A549 (cell line): ENCODE measurements at regions not wholly inside any gene's neighbourhood (a gene's known extent, or its start where the extent isn't known, plus 50 kb on each side); places are given as distances from the start of the nearest gene placed in this dataset.

Experiments used
- CBX8 ChIP-seq: fragments of 200-600 bp; sonication (generic); IDR thresholded peaks from 2 replicates; pipeline ENCODE4 v1.6.1; 2016
- EP300 ChIP-seq, 2 experiments: fragments of >200 bp; sonication (Bioruptor Twin); formaldehyde crosslinking; IDR thresholded peaks; 2 replicates in 1 of 2; 3 replicates in 1 of 2; pipeline ENCODE4 v1.6.1; 2016 to 2017
- FOSL2 ChIP-seq, 2 experiments: fragments of 450-650 bp in 1 of 2; fragments of >200 bp in 1 of 2; sonication (Bioruptor Twin) in 1 of 2; formaldehyde crosslinking; IDR thresholded peaks; 2 replicates each; pipeline versions ENCODE4 v1.5.0 to v1.6.1; 2016 to 2020; ENCODE audit warnings: mild to moderate bottlenecking in 1 of 2, moderate library complexity in 1 of 2
- HDAC2 ChIP-seq: fragments of 200-600 bp; sonication (generic); IDR thresholded peaks from 2 replicates; pipeline ENCODE4 v1.6.1; 2016
- RAD21 ChIP-seq, 2 experiments: fragments of >200 bp in 1 of 2; sonication (Bioruptor Twin) in 1 of 2; formaldehyde crosslinking in 1 of 2; IDR thresholded peaks in 1 of 2; conservative IDR thresholded peaks in 1 of 2; 2 replicates in 1 of 2; 3 replicates in 1 of 2; pipeline ENCODE4 v1.6.1; 2012 to 2018; ENCODE audit warnings: inconsistent platforms in 1 of 2
- ZFP36 ChIP-seq: fragments of 450-650 bp; IDR thresholded peaks from 2 replicates; pipeline ENCODE4 v1.6.1; 2014; ENCODE audit warnings: borderline replicate concordance; ENCODE audit not compliant: partially characterized antibody
- TF ChIP-seq, protein P1 (sequence below): fragments of >200 bp; sonication (Bioruptor Twin); formaldehyde crosslinking; IDR thresholded peaks from 3 replicates; pipeline ENCODE4 v1.5.1; 2016

DNA sequence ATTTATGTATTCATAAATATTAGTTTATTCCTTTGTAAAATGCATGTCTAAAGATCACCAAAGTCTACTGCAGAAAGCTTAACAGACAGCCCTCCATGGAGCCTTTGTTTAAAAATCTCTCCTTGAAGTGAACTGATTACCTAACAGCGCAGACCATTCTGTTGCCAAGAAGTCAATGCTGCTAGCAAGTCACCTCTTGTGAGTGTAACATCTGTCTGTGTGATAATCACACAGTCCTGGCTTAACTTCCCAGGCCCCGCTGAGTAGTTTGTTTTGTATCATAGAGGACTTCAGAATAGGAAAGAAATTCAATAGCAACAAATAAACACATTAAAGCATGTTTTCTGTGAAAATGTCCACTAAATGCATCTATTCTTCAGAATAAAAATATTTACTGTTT, 435.3 kb upstream of the IGFBP3 start:
- TF ChIP-seq CBX8 (no peak), RAD21 (conservative IDR thresholded peaks at IDR 0.05 in 1 of 2, IDR thresholded peaks at IDR 0.05 in 1 of 2) (no peak), EP300 (IDR thresholded peaks at IDR 0.05) (no peak), FOSL2 (IDR thresholded peaks at IDR 0.05) (no peak), FOSL2 (CRISPR knock-in tag; IDR thresholded peaks at IDR 0.05) (no peak), HDAC2 (no peak), ZFP36 (no peak)
- TF ChIP-seq, protein P1, sequence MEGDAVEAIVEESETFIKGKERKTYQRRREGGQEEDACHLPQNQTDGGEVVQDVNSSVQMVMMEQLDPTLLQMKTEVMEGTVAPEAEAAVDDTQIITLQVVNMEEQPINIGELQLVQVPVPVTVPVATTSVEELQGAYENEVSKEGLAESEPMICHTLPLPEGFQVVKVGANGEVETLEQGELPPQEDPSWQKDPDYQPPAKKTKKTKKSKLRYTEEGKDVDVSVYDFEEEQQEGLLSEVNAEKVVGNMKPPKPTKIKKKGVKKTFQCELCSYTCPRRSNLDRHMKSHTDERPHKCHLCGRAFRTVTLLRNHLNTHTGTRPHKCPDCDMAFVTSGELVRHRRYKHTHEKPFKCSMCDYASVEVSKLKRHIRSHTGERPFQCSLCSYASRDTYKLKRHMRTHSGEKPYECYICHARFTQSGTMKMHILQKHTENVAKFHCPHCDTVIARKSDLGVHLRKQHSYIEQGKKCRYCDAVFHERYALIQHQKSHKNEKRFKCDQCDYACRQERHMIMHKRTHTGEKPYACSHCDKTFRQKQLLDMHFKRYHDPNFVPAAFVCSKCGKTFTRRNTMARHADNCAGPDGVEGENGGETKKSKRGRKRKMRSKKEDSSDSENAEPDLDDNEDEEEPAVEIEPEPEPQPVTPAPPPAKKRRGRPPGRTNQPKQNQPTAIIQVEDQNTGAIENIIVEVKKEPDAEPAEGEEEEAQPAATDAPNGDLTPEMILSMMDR, result no peak
